Stomach (tissue), 8 donors: ENCODE measurements at regions not wholly inside any gene's neighbourhood (a gene's known extent, or its start where the extent isn't known, plus 50 kb on each side); places are given as distances from the start of the nearest gene placed in this dataset.

Source experiments
- DNase-seq, 2 donors: peaks; one replicate each; pipeline versions ENCODE4 v3.0.0 to v3.0.0-alpha.2; 2013 to 2019
- H3K27ac ChIP-seq, 5 donors: fragments of 200-600 bp in 4 of 5; sonication (generic) in 4 of 5; one replicate each; pipeline ENCODE4 v1.5.1; 2013 to 2019; ENCODE audit warnings: mild to moderate bottlenecking in 1 of 5, moderate library complexity in 1 of 5
- H3K27me3 ChIP-seq, 3 donors: fragments of 200-600 bp; sonication (generic); one replicate each; pipeline ENCODE4 v1.5.1; 2017 to 2019; ENCODE audit warnings: mixed run types in 1 of 3
- H3K36me3 ChIP-seq, 4 donors: fragments of 200-600 bp; sonication (generic); 1 replicate in 3 of 4; 2 replicates in 1 of 4; pipeline ENCODE4 v1.5.1; 2016 to 2019
- H3K4me1 ChIP-seq, 4 donors: fragments of 200-600 bp; sonication (generic); one replicate each; pipeline ENCODE4 v1.5.1; 2016 to 2019
- H3K4me3 ChIP-seq, 4 donors: fragments of 200-600 bp; sonication (generic) in 3 of 4; one replicate each; pipeline ENCODE4 v1.5.1; 2016 to 2019; ENCODE audit warnings: mild to moderate bottlenecking in 1 of 4
- H3K9me3 ChIP-seq, 4 donors: fragments of 200-600 bp; sonication (generic); one replicate each; pipeline ENCODE4 v1.5.1; 2016 to 2019
- CTCF ChIP-seq, 7 experiments: fragments of 450-650 bp in 4 of 7; fragments of 200-600 bp in 3 of 7; sonication (generic) in 3 of 7; IDR thresholded peaks; one replicate each; pipeline ENCODE4 v1.5.1; 2016 to 2019; ENCODE audit warnings: antibody characterized with exemption in 7 of 7, control low read depth in 2 of 7, mild to moderate bottlenecking in 1 of 7
- EP300 ChIP-seq: sonication (generic); formaldehyde crosslinking; IDR thresholded peaks from one replicate; pipeline ENCODE4 v1.6.1; 2017; ENCODE audit warnings: antibody characterized with exemption
- POLR2A ChIP-seq, 4 donors: fragments of 450-650 bp; IDR thresholded peaks; one replicate each; pipeline ENCODE4 v1.6.1; 2016; ENCODE audit warnings: antibody characterized with exemption in 4 of 4, control low read depth in 2 of 4, mild to moderate bottlenecking in 1 of 4, moderate library complexity in 1 of 4
- POLR2AphosphoS5 ChIP-seq, 3 donors: sonication (generic); formaldehyde crosslinking; IDR thresholded peaks; one replicate each; pipeline ENCODE4 v1.6.1; 2016; ENCODE audit warnings: antibody characterized with exemption in 3 of 3
- WGBS, 5 donors: extraction: QIAGEN DNeasy Blood & Tissue Kit in 3 of 5; methylation state at CpG; one replicate each; pipeline versions ENCODE4 v1.1.5 to v1.1.7; 2013 to 2018; 5-methylcytosine and 5-hydroxymethylcytosine counted together
- intact Hi-C: fragments of 100-400 bp; cut with DNase I; formaldehyde crosslinking; loops from one replicate; pipeline ENCODE4 v1.15.1; 2023; ENCODE audit warnings: low total_unique reads
- donor health status: healthy with polysubstance abuse.
- donor health status: Bipolar disorder and iron deficiency.
- donor health status: healthy.

GRCh38 chr9:81292056-81292805 is 397.1 kb downstream of the TLE1 start:
- no peak for DNase-seq
- WGBS, 5 donors, result 87 to 98% (median 90%) methylated on average over 5 to 7 of the region's 7 CpGs
- H3K27me3 ChIP-seq, result no peaks in the 10 kb centered on the region
- H3K4me3 ChIP-seq, result no peak overlapping the region
- no peak overlapping the region for H3K27ac ChIP-seq
- no peaks in the 10 kb centered on the region for H3K36me3 ChIP-seq
- no peaks in the 10 kb centered on the region for H3K4me1 ChIP-seq
- no peaks in the 10 kb centered on the region for H3K9me3 ChIP-seq
- intact Hi-C loops, result no loop called here
- no peak for TF ChIP-seq POLR2AphosphoS5 (IDR thresholded peaks at IDR 0.05)
- TF ChIP-seq CTCF (IDR thresholded peaks at IDR 0.05), result no peak
- TF ChIP-seq POLR2A (IDR thresholded peaks at IDR 0.05), result no peak
- no peak for TF ChIP-seq EP300

- no peak for TF ChIP-seq CTCF (IDR thresholded peaks at IDR 0.05)
- TF ChIP-seq EP300, result no peak
- no peak for TF ChIP-seq POLR2A (IDR thresholded peaks at IDR 0.05)
- TF ChIP-seq POLR2AphosphoS5 (IDR thresholded peaks at IDR 0.05), result no peak
- Histone ChIP-seq H3K4me1 (no peaks in the 10 kb centered on the region), H3K27me3 (no peaks in the 10 kb centered on the region), H3K27ac (no peak overlapping the region), H3K36me3 (no peaks in the 10 kb centered on the region), H3K9me3 (no peaks in the 10 kb centered on the region), H3K4me3 (no peak overlapping the region)
- intact Hi-C loops, result no loop called here
- 80 to 95% (median 82%) methylated on average over 1 of the region's 1 CpG for WGBS, 5 donors
- no peak for DNase-seq
These were observed 399.7 kb downstream of the TLE1 start for GRCh38 chr9:81289622-81290021.

- WGBS, 5 donors, result 67 to 81% (median 79%) methylated on average over 1 of the region's 1 CpG
- H3K27me3 ChIP-seq, result no peaks in the 10 kb centered on the region
- no peak overlapping the region for H3K4me3 ChIP-seq
- intact Hi-C loops, result no loop called here
- no peak for DNase-seq
- H3K27ac ChIP-seq, result no peak overlapping the region
- H3K9me3 ChIP-seq, result peaks cover 0 to 8% (median 0%) of the 10 kb centered on the region in 4 donors
- TF ChIP-seq POLR2A (IDR thresholded peaks at IDR 0.05) (no peak), EP300 (no peak), POLR2AphosphoS5 (IDR thresholded peaks at IDR 0.05) (no peak), CTCF (IDR thresholded peaks at IDR 0.05) (no peak)
- H3K36me3 ChIP-seq, result no peaks in the 10 kb centered on the region
- H3K4me1 ChIP-seq, result no peaks in the 10 kb centered on the region
These were observed 421.3 kb downstream of the TLE1 start for GRCh38 chr9:81268048-81268447.

GRCh38 chr9:81266674-81267073 is 422.7 kb downstream of the TLE1 start:
- Histone ChIP-seq H3K9me3 (peaks cover 0 to 3% (median under 1%) of the 10 kb centered on the region in 4 donors), H3K36me3 (no peaks in the 10 kb centered on the region), H3K27ac (no peak overlapping the region), H3K4me1 (no peaks in the 10 kb centered on the region), H3K4me3 (no peak overlapping the region), H3K27me3 (no peaks in the 10 kb centered on the region)
- no peak for DNase-seq
- TF ChIP-seq CTCF (IDR thresholded peaks at IDR 0.05), result no peak
- no peak for TF ChIP-seq EP300
- TF ChIP-seq POLR2A (IDR thresholded peaks at IDR 0.05), result no peak
- no peak for TF ChIP-seq POLR2AphosphoS5 (IDR thresholded peaks at IDR 0.05)
- intact Hi-C loops, result no loop called here
